ENCODE measurements at regions not wholly inside any gene's neighbourhood (a gene's known extent, or its start where the extent isn't known, plus 50 kb on each side); places are given as distances from the start of the nearest gene placed in this dataset.
"Not testable (repeated sequence)": the region's sequence is repeated elsewhere in the genome, so short reads cannot be mapped to it uniquely, and the experiment has no call there.

GRCh38 chr12:72168851-72169250 is 103.3 kb upstream of the TRHDE start:
- DNase-seq, result no peak

- no peak for DNase-seq
Observed at GRCh38 chr12:72173974-72174373, 98.2 kb upstream of the TRHDE start.

- DNase-seq, result no peak
Observed at GRCh38 chr12:72178244-72178643, 93.9 kb upstream of the TRHDE start.

- no peak for DNase-seq
Observed at GRCh38 chr12:72178871-72179270, 93.3 kb upstream of the TRHDE start.

- no peak for DNase-seq
Observed at GRCh38 chr12:72179841-72180240, 92.3 kb upstream of the TRHDE start.

GRCh38 chr12:72184971-72185533 is 87.1 kb upstream of the TRHDE start:
- not testable (repeated sequence) for DNase-seq

- DNase-seq, result no peak
Observed at GRCh38 chr12:72189266-72189665, 82.9 kb upstream of the TRHDE start.

GRCh38 chr12:72191761-72192160 is 80.4 kb upstream of the TRHDE start:
- peak in 1 of 3 donors; percentile 2 for DNase-seq

- no peak for DNase-seq
Observed at GRCh38 chr12:72197790-72198189, 74.4 kb upstream of the TRHDE start.

- no peak for DNase-seq
Observed at GRCh38 chr12:72201457-72201856, 70.7 kb upstream of the TRHDE start.

GRCh38 chr12:72203764-72204335 is 68.3 kb upstream of the TRHDE start:
- no peak for DNase-seq

- no peak for DNase-seq
Observed at GRCh38 chr12:72207079-72207478, 65.1 kb upstream of the TRHDE start.

GRCh38 chr12:72207486-72208409 is 64.4 kb upstream of the TRHDE start:
- no peak for DNase-seq

- no peak for DNase-seq
Observed at GRCh38 chr12:72209086-72209485, 63.1 kb upstream of the TRHDE start.

- DNase-seq, result no peak
Observed at GRCh38 chr12:72214163-72214562, 58.0 kb upstream of the TRHDE start.

- DNase-seq, result not testable (repeated sequence)
Observed at GRCh38 chr12:72215287-72215686, 56.9 kb upstream of the TRHDE start.

- no peak for DNase-seq
Observed at GRCh38 chr12:72219937-72220336, 52.2 kb upstream of the TRHDE start.

All from suppressor macrophage treated with lipopolysaccharide for 1 hour (primary cell).